ENCODE measurements at regions not wholly inside any gene's neighbourhood (a gene's known extent, or its start where the extent isn't known, plus 50 kb on each side); places are given as distances from the start of the nearest gene placed in this dataset.

- no peak for TF ChIP-seq CTCF (conservative IDR thresholded peaks at IDR 0.05; ENCODE audit: low read depth, low read length)
- no peak for TF ChIP-seq EZH2 (IDR thresholded peaks at IDR 0.05; ENCODE audit: low read length, unreplicated experiment)
- TF ChIP-seq EZH2phosphoT487 (IDR thresholded peaks at IDR 0.05; ENCODE audit: borderline replicate concordance, low read length) = no peak
Measured at GRCh38 chr2:6073191-6074088, 381.3 kb downstream of the SOX11 start.
